CD14-positive monocyte (primary cell): ENCODE measurements at regions not wholly inside any gene's neighbourhood (a gene's known extent, or its start where the extent isn't known, plus 50 kb on each side); places are given as distances from the start of the nearest gene placed in this dataset.

ENCODE experiments used
- DNase-seq, 3 donors: peaks; one replicate each; pipeline ENCODE4 v3.0.0-alpha.2; 2011 to 2022
- H2AFZ ChIP-seq: 2 replicates; pipeline ENCODE4 v1.6.0; 2012; ENCODE audit warnings: mild to moderate bottlenecking, low read depth, low read length, inconsistent platforms; ENCODE audit not compliant: insufficient read depth, poor library complexity, severe bottlenecking
- H3K27ac ChIP-seq, 2 donors: 1 replicate in 1 of 2; 2 replicates in 1 of 2; pipeline ENCODE4 v1.5.1; 2012 to 2013; ENCODE audit warnings: low read length in 2 of 2, control low read depth in 1 of 2, inconsistent platforms in 1 of 2, low read depth in 1 of 2, mild to moderate bottlenecking in 1 of 2
- H3K27me3 ChIP-seq, 2 donors: one replicate each; pipeline versions ENCODE4 v1.6.0 to v1.6.1; 2011 to 2013; ENCODE audit warnings: low read length in 2 of 2; ENCODE audit not compliant: control insufficient read depth in 2 of 2, insufficient read depth in 2 of 2
- H3K36me3 ChIP-seq, 2 donors: replicated peaks in 1 of 2; 1 replicate in 1 of 2; 2 replicates in 1 of 2; pipeline versions ENCODE4 v1.5.1 to v1.6.1; 2012 to 2013; ENCODE audit warnings: low read length in 2 of 2, control low read depth in 1 of 2, inconsistent platforms in 1 of 2, mild to moderate bottlenecking in 1 of 2; ENCODE audit not compliant: insufficient read depth in 2 of 2, control insufficient read depth in 1 of 2
- H3K4me1 ChIP-seq, 2 donors: 1 replicate in 1 of 2; 2 replicates in 1 of 2; pipeline versions ENCODE4 v1.5.1 to v1.6.1; 2012 to 2013; ENCODE audit warnings: low read length in 2 of 2, control low read depth in 1 of 2, inconsistent platforms in 1 of 2, mild to moderate bottlenecking in 1 of 2, moderate library complexity in 1 of 2; ENCODE audit not compliant: insufficient read depth in 2 of 2, control insufficient read depth in 1 of 2
- H3K4me2 ChIP-seq: replicated peaks from 2 replicates; pipeline ENCODE3; 2012; ENCODE audit warnings: low read length, moderate library complexity, mild to moderate bottlenecking; ENCODE audit not compliant: poor library complexity, severe bottlenecking; ENCODE audit errors: extremely low read depth
- H3K4me3 ChIP-seq, 3 experiments: fragments of 200-600 bp in 1 of 3; sonication (generic) in 1 of 3; replicated peaks in 1 of 3; 1 replicate in 2 of 3; 2 replicates in 1 of 3; pipeline ENCODE4 v1.5.1; 2011 to 2013; ENCODE audit warnings: low read length in 3 of 3, mild to moderate bottlenecking in 3 of 3, control low read depth in 2 of 3, low read depth in 2 of 3, inconsistent platforms in 1 of 3, moderate library complexity in 1 of 3
- H3K79me2 ChIP-seq: 2 replicates; pipeline ENCODE4 v1.6.0; 2012; ENCODE audit warnings: mild to moderate bottlenecking, control low read depth, inconsistent platforms, low read length, moderate library complexity; ENCODE audit not compliant: insufficient read depth
- H3K9ac ChIP-seq: 2 replicates; pipeline ENCODE4 v1.6.0; 2017; ENCODE audit warnings: low read length, mild to moderate bottlenecking; ENCODE audit not compliant: insufficient read depth, poor library complexity, severe bottlenecking
- H3K9me3 ChIP-seq, 2 donors: replicated peaks in 1 of 2; 1 replicate in 1 of 2; 2 replicates in 1 of 2; pipeline versions ENCODE4 v1.5.1 to v1.6.1; 2012 to 2013; ENCODE audit warnings: low read length in 2 of 2, control low read depth in 1 of 2; ENCODE audit not compliant: control insufficient read depth in 1 of 2, insufficient read depth in 1 of 2
- H4K20me1 ChIP-seq: 2 replicates; pipeline ENCODE4 v1.6.0; 2012; ENCODE audit warnings: mild to moderate bottlenecking, low read length, control low read depth, moderate library complexity; ENCODE audit not compliant: insufficient read depth
- H3K27ac Mint-ChIP-seq, 7 donors: one replicate each; pipeline ENCODE4 v1.8.0; 2020; ENCODE audit warnings: mild to moderate bottlenecking in 7 of 7, mixed read lengths in 7 of 7, moderate library complexity in 6 of 7, inconsistent platforms in 2 of 7
- H3K27me3 Mint-ChIP-seq, 3 donors: one replicate each; pipeline ENCODE4 v1.8.0; 2021 to 2022; ENCODE audit warnings: low read depth in 3 of 3, mild to moderate bottlenecking in 3 of 3, mixed read lengths in 3 of 3, moderate library complexity in 3 of 3, inconsistent platforms in 1 of 3
- H3K36me3 Mint-ChIP-seq, 2 donors: one replicate each; pipeline ENCODE4 v1.8.0; 2020; ENCODE audit warnings: mixed read lengths in 2 of 2, inconsistent platforms in 1 of 2, mild to moderate bottlenecking in 1 of 2
- H3K4me1 Mint-ChIP-seq: one replicate; pipeline ENCODE4 v1.8.0; 2020; ENCODE audit warnings: mild to moderate bottlenecking, mixed read lengths
- H3K4me3 Mint-ChIP-seq, 2 donors: one replicate each; pipeline ENCODE4 v1.8.0; 2020; ENCODE audit warnings: mild to moderate bottlenecking in 2 of 2, mixed read lengths in 2 of 2, moderate library complexity in 1 of 2
- H3K9me3 Mint-ChIP-seq, 7 donors: one replicate each; pipeline ENCODE4 v1.8.0; 2020 to 2022; ENCODE audit warnings: mixed read lengths in 7 of 7, mild to moderate bottlenecking in 6 of 7, moderate library complexity in 6 of 7, inconsistent platforms in 2 of 7
- WGBS: methylation state at CpG from one replicate; pipeline ENCODE4 v1.1.5; 2013; ENCODE audit warnings: missing lambda C conversion rate; ENCODE audit not compliant: insufficient coverage; 5-methylcytosine and 5-hydroxymethylcytosine counted together
- intact Hi-C, 2 donors: fragments of 100-400 bp; cut with micrococcal nuclease; formaldehyde crosslinking; loops; one replicate each; pipeline versions ENCODE4 v1.15.0 to v1.15.1; 2023
- TF ChIP-seq, protein P1 (sequence below): fragments of 200-600 bp; IDR thresholded peaks from one replicate; pipeline ENCODE4 v1.8.0; 2022; ENCODE audit warnings: antibody characterized with exemption, mild to moderate bottlenecking

DNA sequence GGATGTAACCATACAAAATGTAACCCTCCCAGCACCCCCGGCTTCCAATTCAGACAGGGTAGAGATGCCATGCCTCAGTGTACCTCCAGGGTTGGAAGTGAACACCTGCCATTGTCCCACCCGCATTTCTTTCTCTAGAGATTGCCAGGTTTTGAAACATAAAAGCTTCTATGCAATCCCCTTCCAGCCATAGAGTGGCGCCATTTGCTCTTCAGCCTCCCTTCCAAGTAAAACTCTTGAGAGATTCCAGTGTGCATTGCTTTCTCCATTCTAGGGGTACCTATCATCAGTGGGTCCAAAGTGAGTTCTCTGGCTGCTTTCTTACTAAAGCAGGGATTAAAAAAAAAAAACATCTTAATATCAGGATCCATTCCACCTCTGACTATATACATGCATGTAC lies 133.1 kb upstream of the RPL38 start:
- Histone ChIP-seq H2AFZ (no peak overlapping the region), H3K4me1 (no peaks in the 10 kb centered on the region), H3K9ac (no peak overlapping the region), H3K4me2 (no peak overlapping the region), H3K36me3 (no peaks in the 10 kb centered on the region), H3K79me2 (no peaks in the 10 kb centered on the region), H3K27ac (no peak overlapping the region), H3K27me3 (no peaks in the 10 kb centered on the region), H3K9me3 (peaks cover 0 to 10% of the 10 kb centered on the region in 2 donors), H4K20me1 (no peaks in the 10 kb centered on the region), H3K4me3 (no peak overlapping the region)
- Mint-ChIP-seq H3K9me3 (peaks cover 0 to 19% (median 12%) of the 10 kb centered on the region in 7 donors), H3K36me3 (no peaks in the 10 kb centered on the region), H3K4me3 (no peak overlapping the region), H3K27ac (no peak overlapping the region), H3K27me3 (peaks cover 8 to 11% (median 9%) of the 10 kb centered on the region in 3 donors), H3K4me1 (no peaks in the 10 kb centered on the region)
- intact Hi-C loops: no loop called here
- WGBS: 88% methylated on average over 2 of the region's 3 CpGs
- no peak for DNase-seq
- TF ChIP-seq, protein P1, sequence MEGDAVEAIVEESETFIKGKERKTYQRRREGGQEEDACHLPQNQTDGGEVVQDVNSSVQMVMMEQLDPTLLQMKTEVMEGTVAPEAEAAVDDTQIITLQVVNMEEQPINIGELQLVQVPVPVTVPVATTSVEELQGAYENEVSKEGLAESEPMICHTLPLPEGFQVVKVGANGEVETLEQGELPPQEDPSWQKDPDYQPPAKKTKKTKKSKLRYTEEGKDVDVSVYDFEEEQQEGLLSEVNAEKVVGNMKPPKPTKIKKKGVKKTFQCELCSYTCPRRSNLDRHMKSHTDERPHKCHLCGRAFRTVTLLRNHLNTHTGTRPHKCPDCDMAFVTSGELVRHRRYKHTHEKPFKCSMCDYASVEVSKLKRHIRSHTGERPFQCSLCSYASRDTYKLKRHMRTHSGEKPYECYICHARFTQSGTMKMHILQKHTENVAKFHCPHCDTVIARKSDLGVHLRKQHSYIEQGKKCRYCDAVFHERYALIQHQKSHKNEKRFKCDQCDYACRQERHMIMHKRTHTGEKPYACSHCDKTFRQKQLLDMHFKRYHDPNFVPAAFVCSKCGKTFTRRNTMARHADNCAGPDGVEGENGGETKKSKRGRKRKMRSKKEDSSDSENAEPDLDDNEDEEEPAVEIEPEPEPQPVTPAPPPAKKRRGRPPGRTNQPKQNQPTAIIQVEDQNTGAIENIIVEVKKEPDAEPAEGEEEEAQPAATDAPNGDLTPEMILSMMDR: no peak

DNA sequence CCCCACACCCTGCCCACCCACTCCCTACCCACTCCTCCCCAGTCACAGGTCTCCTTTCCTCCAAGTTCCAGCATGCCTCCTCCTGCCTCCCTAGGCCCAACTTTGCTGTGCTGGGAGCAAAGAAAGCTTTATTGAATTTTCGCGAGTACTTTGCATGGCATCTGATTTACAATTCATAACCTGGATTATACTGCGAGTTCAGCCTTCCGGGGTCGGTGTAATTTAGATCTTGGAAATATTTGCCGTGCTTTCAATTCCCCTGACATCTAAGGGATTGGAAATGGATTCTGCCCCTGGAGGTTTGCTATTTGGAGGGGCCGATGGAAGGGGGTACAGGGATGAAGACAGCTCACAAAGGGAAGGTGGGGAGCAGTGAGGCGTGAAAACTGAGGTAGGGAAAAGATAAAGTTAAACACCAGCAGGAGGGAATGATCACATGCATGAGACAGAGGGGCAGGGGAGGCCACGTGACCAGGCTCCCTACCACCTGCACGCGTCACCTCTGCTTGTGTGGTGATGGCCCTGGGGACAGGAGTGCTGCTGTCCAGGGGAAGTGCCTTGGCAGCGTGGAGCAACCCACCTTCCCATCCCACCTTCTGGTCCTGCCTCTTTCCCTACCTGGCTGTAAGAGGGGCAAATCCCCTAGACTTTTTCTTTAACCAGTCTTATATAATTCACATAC lies 132.3 kb upstream of the RPL38 start:
- no peaks in the 10 kb centered on the region for H3K79me2 ChIP-seq
- no peaks in the 10 kb centered on the region for H4K20me1 ChIP-seq
- H3K36me3 ChIP-seq: no peaks in the 10 kb centered on the region
- H3K9ac ChIP-seq: no peak overlapping the region
- DNase-seq: no peak
- H3K9me3 Mint-ChIP-seq: peaks cover 0 to 19% (median 12%) of the 10 kb centered on the region in 7 donors
- no peak overlapping the region for H2AFZ ChIP-seq
- H3K9me3 ChIP-seq: peaks cover 0 to 10% of the 10 kb centered on the region in 2 donors
- H3K4me1 Mint-ChIP-seq: no peaks in the 10 kb centered on the region
- H3K4me3 ChIP-seq: no peak overlapping the region
- peaks cover 8 to 11% (median 9%) of the 10 kb centered on the region in 3 donors for H3K27me3 Mint-ChIP-seq
- no peak overlapping the region for H3K27ac ChIP-seq
- no peaks in the 10 kb centered on the region for H3K4me1 ChIP-seq
- intact Hi-C loops: no loop called here
- no peak overlapping the region for H3K4me2 ChIP-seq
- peak overlapping the region in 1 of 7 donors; percentile 65 for H3K27ac Mint-ChIP-seq
- H3K36me3 Mint-ChIP-seq: no peaks in the 10 kb centered on the region
- 96% methylated on average over 12 of the region's 12 CpGs for WGBS
- H3K27me3 ChIP-seq: no peaks in the 10 kb centered on the region
- TF ChIP-seq, protein P1: no peak
- H3K4me3 Mint-ChIP-seq: no peak overlapping the region
